Hematopoietic multipotent progenitor cell (in vitro differentiated cells): ENCODE measurements at regions not wholly inside any gene's neighbourhood (a gene's known extent, or its start where the extent isn't known, plus 50 kb on each side); places are given as distances from the start of the nearest gene placed in this dataset.

ENCODE experiments used
- DNase-seq, 3 donors: peaks; one replicate each; pipeline ENCODE4 v3.0.0-alpha.2; 2011 to 2015; ENCODE audit warnings: low read depth in 2 of 3, low spot score in 2 of 3

- no peak for DNase-seq
Measured at GRCh38 chr6:137772541-137773250, 94.4 kb upstream of the TNFAIP3 start.

- DNase-seq: no peak
Measured at GRCh38 chr6:137775227-137775626, 91.8 kb upstream of the TNFAIP3 start.

- no peak for DNase-seq
Measured at GRCh38 chr6:137775720-137776119, 91.3 kb upstream of the TNFAIP3 start.

GRCh38 chr6:137776256-137776655 lies 90.8 kb upstream of the TNFAIP3 start:
- DNase-seq: no peak

- no peak for DNase-seq
Measured at GRCh38 chr6:137776786-137777686, 90.0 kb upstream of the TNFAIP3 start.

GRCh38 chr6:137777687-137778075 lies 89.4 kb upstream of the TNFAIP3 start:
- DNase-seq: no peak

- DNase-seq: no peak
Measured at GRCh38 chr6:137779982-137780381, 87.1 kb upstream of the TNFAIP3 start.

GRCh38 chr6:137780447-137781034 lies 86.5 kb upstream of the TNFAIP3 start:
- no peak for DNase-seq

GRCh38 chr6:137781639-137782038 lies 85.4 kb upstream of the TNFAIP3 start:
- no peak for DNase-seq

GRCh38 chr6:137782166-137783039 lies 84.7 kb upstream of the TNFAIP3 start:
- DNase-seq: no peak

- no peak for DNase-seq
Measured at GRCh38 chr6:137783710-137784109, 83.3 kb upstream of the TNFAIP3 start.

GRCh38 chr6:137784583-137784982 lies 82.5 kb upstream of the TNFAIP3 start:
- DNase-seq: no peak

- no peak for DNase-seq
Measured at GRCh38 chr6:137787016-137787415, 80.0 kb upstream of the TNFAIP3 start.

GRCh38 chr6:137788248-137788647 lies 78.8 kb upstream of the TNFAIP3 start:
- DNase-seq: no peak

GRCh38 chr6:137791281-137792159 lies 75.5 kb upstream of the TNFAIP3 start:
- no peak for DNase-seq

- DNase-seq: peak in 1 of 3 donors; percentile 34
Measured at GRCh38 chr6:137792160-137793033, 74.7 kb upstream of the TNFAIP3 start.

GRCh38 chr6:137793805-137794515 lies 73.1 kb upstream of the TNFAIP3 start:
- DNase-seq: no peak
